Gastrocnemius medialis (tissue), 4 donors: ENCODE measurements at regions not wholly inside any gene's neighbourhood (a gene's known extent, or its start where the extent isn't known, plus 50 kb on each side); places are given as distances from the start of the nearest gene placed in this dataset.

Experiments used
- ATAC-seq, 2 donors: fragments of 150-250 bp; one replicate each; pipeline ENCODE4 v1.9.1; 2016
- DNase-seq, 2 donors: peaks; one replicate each; pipeline ENCODE4 v3.0.0-alpha.2; 2019
- H3K27ac ChIP-seq, 4 donors: fragments of 200-600 bp; sonication (generic); 1 replicate in 1 of 4; 2 replicates in 3 of 4; pipeline ENCODE4 v1.5.1; 2016 to 2018; ENCODE audit warnings: mild to moderate bottlenecking in 2 of 4, moderate library complexity in 1 of 4
- H3K27me3 ChIP-seq, 3 donors: fragments of 200-600 bp; sonication (generic) in 2 of 3; 1 replicate in 1 of 3; 2 replicates in 2 of 3; pipeline versions ENCODE4 v1.5.1 to v1.6.0; 2016 to 2019; ENCODE audit warnings: mild to moderate bottlenecking in 1 of 3, moderate library complexity in 1 of 3
- H3K36me3 ChIP-seq, 2 donors: fragments of 200-600 bp; sonication (generic) in 1 of 2; one replicate each; pipeline ENCODE4 v1.5.1; 2017 to 2018
- H3K4me1 ChIP-seq, 2 donors: fragments of 200-600 bp; sonication (generic) in 1 of 2; one replicate each; pipeline ENCODE4 v1.5.1; 2016 to 2017; ENCODE audit warnings: mild to moderate bottlenecking in 2 of 2
- H3K4me3 ChIP-seq, 4 donors: fragments of 200-600 bp; sonication (generic) in 3 of 4; 1 replicate in 1 of 4; 2 replicates in 3 of 4; pipeline ENCODE4 v1.5.1; 2016 to 2019; ENCODE audit warnings: mild to moderate bottlenecking in 2 of 4
- H3K9me3 ChIP-seq, 3 donors: fragments of 200-600 bp; sonication (generic) in 2 of 3; 1 replicate in 1 of 3; 2 replicates in 2 of 3; pipeline ENCODE4 v1.5.1; 2016 to 2019
- CTCF ChIP-seq, 5 experiments: fragments of 450-650 bp in 3 of 5; fragments of 200-600 bp in 2 of 5; sonication (generic) in 2 of 5; IDR thresholded peaks in 4 of 5; conservative IDR thresholded peaks in 1 of 5; 1 replicate in 4 of 5; 2 replicates in 1 of 5; pipeline ENCODE4 v1.5.1; 2016 to 2019; ENCODE audit warnings: antibody characterized with exemption in 5 of 5, mild to moderate bottlenecking in 3 of 5, moderate library complexity in 3 of 5
- POLR2A ChIP-seq, 2 donors: fragments of 450-650 bp; IDR thresholded peaks; one replicate each; pipeline ENCODE4 v1.6.1; 2017; ENCODE audit warnings: antibody characterized with exemption in 2 of 2, mild to moderate bottlenecking in 2 of 2, moderate library complexity in 2 of 2
- in situ Hi-C, 4 donors: fragments of 200-750 bp; cut with MboI; loops; one replicate each; pipeline versions ENCODE4 v1.15.0 to v1.8.0; 2017; ENCODE audit warnings: low sequenced_read_pairs in 4 of 4
- intact Hi-C: fragments of 100-400 bp; cut with DNase I; formaldehyde crosslinking; loops from one replicate; pipeline ENCODE4 v1.15.1; 2023; ENCODE audit warnings: low total_unique reads

GRCh38 chr3:31353166-31353565 lies 179.6 kb upstream of the STT3B start:
- no peaks in the 10 kb centered on the region for H3K4me1 ChIP-seq
- ATAC-seq (no peak), DNase-seq (no peak)
- H3K9me3 ChIP-seq: peaks cover 0 to 3% (median 0%) of the 10 kb centered on the region in 3 donors
- in situ Hi-C loops (no loop called here), intact Hi-C loops (no loop called here)
- no peak overlapping the region for H3K4me3 ChIP-seq
- no peak for TF ChIP-seq CTCF (IDR thresholded peaks at IDR 0.05 in 4 of 5, conservative IDR thresholded peaks at IDR 0.05 in 1 of 5)
- no peak for TF ChIP-seq POLR2A (IDR thresholded peaks at IDR 0.05)
- no peak overlapping the region for H3K27ac ChIP-seq
- no peaks in the 10 kb centered on the region for H3K27me3 ChIP-seq
- no peaks in the 10 kb centered on the region for H3K36me3 ChIP-seq

GRCh38 chr3:31354373-31354772 lies 178.4 kb upstream of the STT3B start:
- Histone ChIP-seq H3K4me3 (no peak overlapping the region), H3K27ac (no peak overlapping the region), H3K4me1 (no peaks in the 10 kb centered on the region), H3K36me3 (no peaks in the 10 kb centered on the region), H3K9me3 (peaks cover 0 to 3% (median 0%) of the 10 kb centered on the region in 3 donors), H3K27me3 (no peaks in the 10 kb centered on the region)
- intact Hi-C loops (no loop called here), in situ Hi-C loops (no loop called here)
- TF ChIP-seq POLR2A (IDR thresholded peaks at IDR 0.05) (no peak), CTCF (IDR thresholded peaks at IDR 0.05 in 4 of 5, conservative IDR thresholded peaks at IDR 0.05 in 1 of 5) (no peak)
- ATAC-seq (no peak), DNase-seq (no peak)

GRCh38 chr3:31355807-31356206 lies 176.9 kb upstream of the STT3B start:
- Histone ChIP-seq H3K27ac (no peak overlapping the region), H3K4me1 (no peaks in the 10 kb centered on the region), H3K9me3 (peaks cover 0 to 3% (median 0%) of the 10 kb centered on the region in 3 donors), H3K36me3 (no peaks in the 10 kb centered on the region), H3K4me3 (no peak overlapping the region), H3K27me3 (no peaks in the 10 kb centered on the region)
- DNase-seq: no peak
- TF ChIP-seq POLR2A (IDR thresholded peaks at IDR 0.05) (no peak), CTCF (IDR thresholded peaks at IDR 0.05 in 4 of 5, conservative IDR thresholded peaks at IDR 0.05 in 1 of 5) (no peak)
- in situ Hi-C loops (no loop called here), intact Hi-C loops (no loop called here)
- ATAC-seq: no peak

- ATAC-seq (no peak), DNase-seq (peak in 1 of 2 donors; percentile 13)
- H3K9me3 ChIP-seq: peaks cover 0 to 3% (median 0%) of the 10 kb centered on the region in 3 donors
- intact Hi-C loops (no loop called here), in situ Hi-C loops (no loop called here)
- H3K4me1 ChIP-seq: no peaks in the 10 kb centered on the region
- H3K27ac ChIP-seq: no peak overlapping the region
- H3K36me3 ChIP-seq: no peaks in the 10 kb centered on the region
- no peak overlapping the region for H3K4me3 ChIP-seq
- no peak for TF ChIP-seq CTCF (IDR thresholded peaks at IDR 0.05 in 4 of 5, conservative IDR thresholded peaks at IDR 0.05 in 1 of 5)
- TF ChIP-seq POLR2A (IDR thresholded peaks at IDR 0.05): no peak
- H3K27me3 ChIP-seq: no peaks in the 10 kb centered on the region
These were observed 175.8 kb upstream of the STT3B start for GRCh38 chr3:31356941-31357340.

- in situ Hi-C loops (no loop called here), intact Hi-C loops (no loop called here)
- H3K27ac ChIP-seq: no peak overlapping the region
- H3K4me1 ChIP-seq: no peaks in the 10 kb centered on the region
- DNase-seq (no peak), ATAC-seq (no peak)
- H3K9me3 ChIP-seq: peaks cover 0 to 3% (median 0%) of the 10 kb centered on the region in 3 donors
- TF ChIP-seq POLR2A (IDR thresholded peaks at IDR 0.05) (no peak), CTCF (IDR thresholded peaks at IDR 0.05 in 4 of 5, conservative IDR thresholded peaks at IDR 0.05 in 1 of 5) (no peak)
- no peaks in the 10 kb centered on the region for H3K27me3 ChIP-seq
- no peak overlapping the region for H3K4me3 ChIP-seq
- H3K36me3 ChIP-seq: no peaks in the 10 kb centered on the region
These were observed 175.3 kb upstream of the STT3B start for GRCh38 chr3:31357451-31357850.
